Heart left ventricle (tissue), 13 donors: ENCODE measurements at regions not wholly inside any gene's neighbourhood (a gene's known extent, or its start where the extent isn't known, plus 50 kb on each side); places are given as distances from the start of the nearest gene placed in this dataset.

Source experiments
- CTCF ChIP-seq, 12 donors: fragments of 200-600 bp; sonication (generic) in 4 of 12; IDR thresholded peaks; one replicate each; pipeline versions ENCODE4 v1.5.0 to v1.8.0; 2018 to 2022; ENCODE audit warnings: antibody characterized with exemption in 12 of 12, mild to moderate bottlenecking in 5 of 12
- POLR2A ChIP-seq, 2 donors: fragments of 450-650 bp; IDR thresholded peaks; one replicate each; pipeline ENCODE4 v1.6.1; 2017; ENCODE audit warnings: antibody characterized with exemption in 2 of 2, mild to moderate bottlenecking in 2 of 2, moderate library complexity in 2 of 2
- donor health status: ischemic (EF 13 %, LVEDD 7.1; RV severe dilation, severe dysfunction).
- donor health status: DM: no; HTN: yes; CAD: no.
- donor health status: DM: no; HTN: no; CAD: no.
- donor health status: ischemic (EF 25% LVEDD 6.9; RV normal size, moderate dysfunction).
- donor health status: ischemic (EF 25% LVEDD 5.7; RV mildly dilated, moderate dysfunction).
- donor health status: ischemic (EF 35%, LVEDD 5.7; RV mildly dilated, moderate dysfunction).
- donor health status: nonischemic (EF 11% LVEDD 7.7; RV severe dilation, severe dysfunction).
- donor health status: DM: yes; HTN: yes; CAD: no.
- donor health status: PGD.
- donor health status: ischemic (EF 29% LVEDD 5.4; RV normal size, mild dysfunction).
- donor health status: nonischemic (EF 23%, LVEDD 6.1; RV moderate dilation, normal function).

- TF ChIP-seq CTCF (IDR thresholded peaks at IDR 0.05): no peak
- no peak for TF ChIP-seq POLR2A (IDR thresholded peaks at IDR 0.05)
Measured at GRCh38 chr14:98101323-98101722, 1170.7 kb downstream of the BCL11B start.
